Suprapubic skin (tissue), 4 donors: ENCODE measurements at regions not wholly inside any gene's neighbourhood (a gene's known extent, or its start where the extent isn't known, plus 50 kb on each side); places are given as distances from the start of the nearest gene placed in this dataset.

Experiments used
- DNase-seq, 2 donors: peaks; one replicate each; pipeline ENCODE4 v3.0.0-alpha.2; 2019; ENCODE audit warnings: low spot score in 2 of 2
- H3K27ac ChIP-seq: fragments of 200-600 bp; sonication (generic); one replicate; pipeline ENCODE4 v1.5.1; 2019
- H3K27me3 ChIP-seq: fragments of 200-600 bp; sonication (generic); one replicate; pipeline ENCODE4 v1.5.1; 2019
- H3K36me3 ChIP-seq: fragments of 200-600 bp; sonication (generic); one replicate; pipeline ENCODE4 v1.5.1; 2019
- H3K4me1 ChIP-seq: fragments of 200-600 bp; sonication (generic); one replicate; pipeline ENCODE4 v1.5.1; 2019
- H3K4me3 ChIP-seq: fragments of 200-600 bp; sonication (generic); one replicate; pipeline ENCODE4 v1.5.1; 2019; ENCODE audit warnings: mild to moderate bottlenecking
- H3K9me3 ChIP-seq: fragments of 200-600 bp; sonication (generic); one replicate; pipeline ENCODE4 v1.5.1; 2019
- CTCF ChIP-seq, 2 donors: fragments of 200-600 bp in 1 of 2; fragments of 450-650 bp in 1 of 2; sonication (generic) in 1 of 2; IDR thresholded peaks; one replicate each; pipeline ENCODE4 v1.5.1; 2016 to 2019; ENCODE audit warnings: antibody characterized with exemption in 2 of 2, mild to moderate bottlenecking in 1 of 2, moderate library complexity in 1 of 2
- EP300 ChIP-seq: sonication (generic); formaldehyde crosslinking; IDR thresholded peaks from one replicate; pipeline ENCODE4 v1.6.1; 2017; ENCODE audit warnings: antibody characterized with exemption
- POLR2A ChIP-seq, 2 donors: fragments of 450-650 bp; IDR thresholded peaks; one replicate each; pipeline ENCODE4 v1.6.1; 2017; ENCODE audit warnings: antibody characterized with exemption in 2 of 2, mild to moderate bottlenecking in 2 of 2, moderate library complexity in 2 of 2
- POLR2AphosphoS5 ChIP-seq, 3 donors: sonication (generic); formaldehyde crosslinking; IDR thresholded peaks; one replicate each; pipeline ENCODE4 v1.6.1; 2017; ENCODE audit warnings: antibody characterized with exemption in 3 of 3
- WGBS: methylation state at CpG from one replicate; pipeline ENCODE4 v1.1.5; 2018; 5-methylcytosine and 5-hydroxymethylcytosine counted together

GRCh38 chr13:58667096-58667495 is 1035.6 kb downstream of the PCDH17 start:
- no peaks in the 10 kb centered on the region for H3K27me3 ChIP-seq
- TF ChIP-seq POLR2AphosphoS5 (IDR thresholded peaks at IDR 0.05) (no peak), CTCF (IDR thresholded peaks at IDR 0.05) (no peak), POLR2A (IDR thresholded peaks at IDR 0.05) (no peak), EP300 (no peak)
- H3K4me3 ChIP-seq, result no peak overlapping the region
- H3K27ac ChIP-seq, result no peak overlapping the region
- H3K9me3 ChIP-seq, result no peaks in the 10 kb centered on the region
- WGBS, result 73% methylated on average over 2 of the region's 2 CpGs
- H3K4me1 ChIP-seq, result no peaks in the 10 kb centered on the region
- DNase-seq, result no peak
- no peaks in the 10 kb centered on the region for H3K36me3 ChIP-seq

DNA sequence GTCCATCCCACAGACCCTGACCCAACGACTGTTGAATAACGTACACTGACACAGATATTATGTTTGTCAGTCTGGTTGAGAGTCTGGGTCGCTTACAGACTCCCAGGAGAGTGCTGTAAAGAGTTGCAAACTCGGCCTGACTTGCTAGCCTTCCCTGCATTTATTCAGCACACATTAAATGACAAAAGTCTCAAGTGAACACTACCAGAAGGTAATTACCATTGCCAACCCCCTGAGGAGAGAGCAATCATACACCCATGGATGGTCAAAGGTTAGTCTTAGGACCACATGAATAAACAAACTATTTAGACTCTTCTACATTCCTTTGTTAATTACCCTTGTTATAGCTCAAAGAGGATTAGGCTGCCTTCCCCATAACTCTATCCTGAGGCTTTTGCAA is 1048.6 kb downstream of the PCDH17 start:
- Histone ChIP-seq H3K36me3 (no peaks in the 10 kb centered on the region), H3K27ac (no peak overlapping the region), H3K4me3 (no peak overlapping the region), H3K27me3 (no peaks in the 10 kb centered on the region), H3K9me3 (no peaks in the 10 kb centered on the region), H3K4me1 (no peaks in the 10 kb centered on the region)
- TF ChIP-seq EP300 (no peak), CTCF (IDR thresholded peaks at IDR 0.05) (no peak), POLR2AphosphoS5 (IDR thresholded peaks at IDR 0.05) (no peak), POLR2A (IDR thresholded peaks at IDR 0.05) (no peak)
- DNase-seq, result no peak
- 65% methylated on average over 4 of the region's 4 CpGs for WGBS

GRCh38 chr13:58682616-58683015 is 1051.1 kb downstream of the PCDH17 start:
- TF ChIP-seq POLR2AphosphoS5 (IDR thresholded peaks at IDR 0.05), result no peak
- TF ChIP-seq EP300, result no peak
- TF ChIP-seq POLR2A (IDR thresholded peaks at IDR 0.05), result no peak
- TF ChIP-seq CTCF (IDR thresholded peaks at IDR 0.05), result no peak
- H3K36me3 ChIP-seq, result no peaks in the 10 kb centered on the region
- WGBS, result 85% methylated on average over 4 of the region's 4 CpGs

DNA sequence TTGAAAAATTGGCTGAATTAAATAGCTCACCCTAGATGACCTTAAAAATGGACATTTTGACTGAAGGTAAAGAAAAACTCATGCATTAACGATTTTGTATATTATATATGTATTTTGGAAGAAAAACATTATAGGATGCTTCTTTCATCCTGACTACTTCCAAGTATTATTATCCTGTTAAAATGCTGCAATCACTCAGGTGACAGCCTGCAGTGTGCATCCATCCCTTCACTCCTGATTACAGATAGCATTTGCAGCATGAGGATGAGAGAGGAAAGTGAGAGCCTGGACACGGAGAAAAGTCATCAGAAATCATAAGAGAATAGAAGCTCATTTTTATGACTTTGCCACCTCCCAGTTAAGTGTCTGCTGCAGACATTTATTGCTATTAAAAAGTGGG is 1055.6 kb downstream of the PCDH17 start:
- no peaks in the 10 kb centered on the region for H3K36me3 ChIP-seq
- H3K4me3 ChIP-seq, result no peak overlapping the region
- H3K4me1 ChIP-seq, result no peaks in the 10 kb centered on the region
- H3K27me3 ChIP-seq, result no peaks in the 10 kb centered on the region
- WGBS, result 83% methylated on average over 2 of the region's 2 CpGs
- H3K27ac ChIP-seq, result no peak overlapping the region
- H3K9me3 ChIP-seq, result peaks cover 7% of the 10 kb centered on the region
- DNase-seq, result no peak
- no peak for TF ChIP-seq POLR2AphosphoS5 (IDR thresholded peaks at IDR 0.05)
- no peak for TF ChIP-seq CTCF (IDR thresholded peaks at IDR 0.05)
- no peak for TF ChIP-seq POLR2A (IDR thresholded peaks at IDR 0.05)
- no peak for TF ChIP-seq EP300

More at GRCh38 chr13:58682616-58683015, 1051.1 kb downstream of the PCDH17 start:
- Histone ChIP-seq H3K27ac (no peak overlapping the region), H3K4me3 (no peak overlapping the region), H3K27me3 (no peaks in the 10 kb centered on the region), H3K4me1 (no peaks in the 10 kb centered on the region), H3K9me3 (peaks cover under 1% of the 10 kb centered on the region)
- no peak for DNase-seq

DNA sequence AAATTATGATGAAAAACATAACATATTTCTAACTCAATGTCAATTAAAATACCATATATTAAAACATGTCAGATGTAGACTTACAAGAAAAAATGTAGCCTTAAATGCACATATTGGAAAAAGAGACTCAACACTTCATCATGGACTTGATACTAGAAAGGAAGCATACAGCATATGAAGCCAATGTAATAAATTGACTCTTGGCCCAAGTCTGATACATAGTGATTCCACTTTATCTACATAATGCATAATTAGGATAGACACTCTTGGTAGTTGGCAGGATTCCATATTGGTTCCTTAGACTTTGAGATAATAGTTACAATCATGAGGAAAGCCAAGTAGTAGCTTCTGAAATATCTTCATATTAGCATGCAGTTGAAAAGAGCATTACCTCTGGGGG is 1067.0 kb downstream of the PCDH17 start:
- Histone ChIP-seq H3K36me3 (no peaks in the 10 kb centered on the region), H3K4me3 (no peak overlapping the region), H3K9me3 (no peaks in the 10 kb centered on the region), H3K27me3 (no peaks in the 10 kb centered on the region), H3K27ac (no peak overlapping the region), H3K4me1 (no peaks in the 10 kb centered on the region)
- TF ChIP-seq POLR2A (IDR thresholded peaks at IDR 0.05) (no peak), EP300 (no peak), CTCF (IDR thresholded peaks at IDR 0.05) (no peak), POLR2AphosphoS5 (IDR thresholded peaks at IDR 0.05) (no peak)
- DNase-seq, result no peak
